ENCODE measurements at regions not wholly inside any gene's neighbourhood (a gene's known extent, or its start where the extent isn't known, plus 50 kb on each side); places are given as distances from the start of the nearest gene placed in this dataset.

DNA sequence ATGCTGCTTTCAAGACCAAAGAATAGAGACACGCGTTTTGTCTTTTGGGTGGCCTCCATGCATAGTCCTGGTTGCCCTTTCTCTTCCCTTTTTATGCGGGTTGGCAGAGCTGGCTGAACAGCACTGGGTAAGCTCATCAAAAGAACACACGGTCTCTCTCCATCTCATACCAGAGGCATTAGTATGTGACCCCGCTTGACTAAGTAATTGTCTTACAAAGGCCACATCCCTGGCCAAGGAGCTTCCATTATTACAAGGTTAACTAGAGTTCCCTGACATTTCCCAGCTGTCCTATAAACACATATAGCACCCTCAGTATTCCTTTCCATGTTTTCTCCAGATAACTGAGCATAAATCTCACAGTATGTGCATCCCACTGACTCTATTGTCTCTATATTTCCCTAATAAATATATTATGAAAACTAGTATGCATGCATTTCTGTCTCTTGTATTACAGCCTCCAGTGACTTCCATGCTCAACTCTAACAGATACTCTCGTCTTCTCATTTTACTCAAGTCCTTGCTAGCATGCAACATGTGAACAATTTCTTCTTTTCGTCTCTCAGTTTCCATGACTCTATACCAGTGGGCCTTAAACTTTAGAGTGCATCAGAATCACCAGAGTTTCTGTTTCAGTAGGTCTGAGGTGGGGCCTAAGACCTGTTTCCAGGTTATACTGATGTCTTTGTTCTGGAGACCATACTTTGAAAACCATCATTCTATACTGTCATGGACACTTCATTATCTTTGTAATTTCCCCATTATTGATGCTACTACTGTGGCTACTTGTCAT, 247.7 kb upstream of the ARSJ start:
- H4K8ac ChIP-seq (ENCODE audit: extremely low read depth, insufficient read depth, low read length), result no peak overlapping the region
- H3K4me2 ChIP-seq (ENCODE audit: insufficient read depth in 1 of 2, low read depth in 2 of 2, low read length in 2 of 2), result no peak overlapping the region
- H2AFZ ChIP-seq (ENCODE audit: low read length), result 0 out of 2 replicates have a peak overlapping the region, but pooled peaks have one; percentile 17
- no peak overlapping the region for H3K4ac ChIP-seq (replicated peaks; ENCODE audit: insufficient read length, low read depth, low read length)
- H4K91ac ChIP-seq (replicated peaks; ENCODE audit: insufficient read length, low read length), result no peak overlapping the region
- WGBS, 2 experiments (ENCODE audit: extremely low coverage in 1 of 2, insufficient coverage in 1 of 2, insufficient read length in 1 of 2, insufficient replicate concordance in 2 of 2, low coverage in 1 of 2, low lambda C conversion rate in 2 of 2, missing lambda C conversion rate in 1 of 2), result 85% methylated on average over 7 of the region's 7 CpGs; no CpG with 5 or more reads in 1 of the 2 experiments
- FAIRE-seq (no peak), DNase-seq (ENCODE audit: low read depth in 1 of 2, low spot score in 2 of 2) (no peak)
- H3K14ac ChIP-seq (ENCODE audit: insufficient read length), result no peak overlapping the region
- H3K79me1 ChIP-seq (ENCODE audit: low read depth, low read length), result no peaks in the 10 kb centered on the region
- no peak overlapping the region for H2BK15ac ChIP-seq (ENCODE audit: low read length)
- H2BK20ac ChIP-seq (ENCODE audit: low read length), result no peak overlapping the region
- no peak overlapping the region for H3K56ac ChIP-seq (replicated peaks; ENCODE audit: insufficient read length, low read depth, low read length)
- no peak overlapping the region for H2BK5ac ChIP-seq (ENCODE audit: low read depth, low read length)
- H3K23ac ChIP-seq (ENCODE audit: insufficient read length), result no peak overlapping the region
- ChIA-PET CTCF (ENCODE audit: partially characterized antibody) (interaction anchor here (0.7 kb wide), 1 partner anchor 151 kb away, joined by 4 read pairs; no protein-coding TSS in a partner anchor), POLR2A (ENCODE audit: partially characterized antibody) (no interaction called here)
- no peak overlapping the region for H3K27ac ChIP-seq (ENCODE audit: low read depth, low read length)
- H3K9ac ChIP-seq (replicated peaks in 1 of 4; ENCODE audit: extremely low read depth in 1 of 4, low read depth in 3 of 4, low read length in 3 of 4), result no peak overlapping the region
- H3K23me2 ChIP-seq (ENCODE audit: low read depth, low read length), result no peaks in the 10 kb centered on the region; the same call in 1 of the 2 replicates
- H3K18ac ChIP-seq (ENCODE audit: extremely low read depth, low read length), result no peak overlapping the region
- TF ChIP-seq CREB1 (IDR thresholded peaks at IDR 0.05), result no peak
- no peak for TF ChIP-seq SAP30 (IDR thresholded peaks at IDR 0.05; ENCODE audit: insufficient read depth, insufficient replicate concordance, low read length)
- no peak for TF ChIP-seq CBX8 (IDR thresholded peaks at IDR 0.05; ENCODE audit: borderline replicate concordance, low read depth, low read length)
- TF ChIP-seq EP300 (IDR thresholded peaks at IDR 0.05; ENCODE audit: borderline replicate concordance in 1 of 2, low read depth in 2 of 2, low read length in 2 of 2), result no peak
- TF ChIP-seq YY1 (IDR thresholded peaks at IDR 0.05; ENCODE audit: low read depth, low read length), result no peak
- TF ChIP-seq JUN (IDR thresholded peaks at IDR 0.05; ENCODE audit: low read depth, low read length), result no peak
- TF ChIP-seq SIX5 (IDR thresholded peaks at IDR 0.05; ENCODE audit: low read depth, low read length), result no peak
- peaks cover 0 to 5% (median 1%) of the 10 kb centered on the region in 4 experiments; a peak in 1 of 7 replicates for H3K4me1 ChIP-seq (replicated peaks in 1 of 4; ENCODE audit: control insufficient read depth in 3 of 4, insufficient read depth in 4 of 4, low read length in 3 of 4)
- H4K5ac ChIP-seq (ENCODE audit: insufficient read length, low read depth, low read length), result no peak overlapping the region
- no peaks in the 10 kb centered on the region for H3K9me3 ChIP-seq (ENCODE audit: insufficient read depth in 2 of 2, low read depth in 1 of 2, low read length in 1 of 2)
- no peaks in the 10 kb centered on the region for H3K36me3 ChIP-seq (ENCODE audit: control insufficient read depth in 2 of 4, insufficient read depth in 4 of 4, low read length in 3 of 4)
- no peaks in the 10 kb centered on the region for H3K79me2 ChIP-seq (ENCODE audit: control insufficient read depth in 1 of 2, insufficient read depth in 2 of 2, low read length in 2 of 2)
- H2AK5ac ChIP-seq (ENCODE audit: low read depth, low read length), result no peak overlapping the region
- H3K4me3 ChIP-seq (ENCODE audit: extremely low read depth in 1 of 4, insufficient read depth in 2 of 4, low read depth in 3 of 4, low read length in 4 of 4), result no peak overlapping the region
- H4K20me1 ChIP-seq (replicated peaks in 1 of 2; ENCODE audit: control insufficient read depth in 1 of 2, insufficient read depth in 2 of 2, low read length in 2 of 2), result no peaks in the 10 kb centered on the region
- H2BK12ac ChIP-seq (ENCODE audit: low read depth, low read length), result no peak overlapping the region
- H3K27me3 ChIP-seq (replicated peaks in 1 of 4; ENCODE audit: control insufficient read depth in 3 of 4, extremely low read depth in 1 of 4, insufficient read depth in 3 of 4, low read length in 3 of 4), result no peaks in the 10 kb centered on the region
- no peak overlapping the region for H2BK120ac ChIP-seq (replicated peaks; ENCODE audit: low read depth, low read length)

Measured in H1 (cell line).